NCI-H2196 (cell line): ENCODE measurements at regions not wholly inside any gene's neighbourhood (a gene's known extent, or its start where the extent isn't known, plus 50 kb on each side); places are given as distances from the start of the nearest gene placed in this dataset.
A peak's percentile ranks its signal among the peaks of the same experiment; 100 is the strongest.
"Not testable (repeated sequence)": the region's sequence is repeated elsewhere in the genome, so short reads cannot be mapped to it uniquely, and the experiment has no call there.

Experiments used
- DNase-seq: peaks from one replicate; lab custom pipeline; 2025; ENCODE audit not compliant: unreplicated experiment; lab: John Stamatoyannopoulos, UW

DNA sequence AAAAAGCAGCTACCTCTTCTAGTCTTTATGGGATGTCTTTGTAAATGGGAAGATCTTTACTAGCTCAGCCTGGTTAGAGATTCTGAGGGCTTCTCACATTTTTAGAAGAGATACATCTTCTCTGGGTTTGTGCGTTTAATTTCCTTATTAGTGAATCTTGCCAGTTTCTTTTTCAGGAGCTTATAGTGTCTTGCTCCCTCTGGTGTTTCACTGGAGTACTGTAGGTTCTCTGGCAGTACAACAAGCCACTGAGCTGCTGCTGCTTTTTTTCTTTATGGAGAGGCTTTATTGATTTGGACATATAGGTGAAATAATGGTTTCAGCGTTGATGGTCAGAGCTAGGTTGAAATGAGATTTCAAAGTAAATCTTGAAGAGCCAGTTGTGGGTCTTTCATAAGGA lies 82.9 kb downstream of the LAS1L start:
- peak; percentile 0 for DNase-seq

DNA sequence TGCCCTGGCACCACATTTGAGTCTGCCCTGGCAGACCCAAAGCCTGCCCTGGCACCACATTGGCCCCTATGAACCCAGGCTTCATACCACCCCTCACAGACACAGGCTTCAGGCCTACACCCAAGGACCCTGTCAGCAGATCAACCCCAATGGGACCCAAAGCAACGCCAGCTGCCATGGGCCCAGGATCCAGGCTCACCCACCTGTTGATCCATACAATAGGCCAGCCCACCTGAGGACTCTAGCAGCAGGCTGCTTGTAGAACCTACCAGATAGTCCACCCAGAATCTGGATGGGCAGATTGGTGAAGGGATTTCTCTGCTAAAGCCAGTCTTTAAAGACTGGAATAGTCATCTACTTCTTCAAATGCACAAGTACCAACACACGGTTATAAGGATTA lies 114.4 kb downstream of the LAS1L start:
- DNase-seq, result no peak

DNA sequence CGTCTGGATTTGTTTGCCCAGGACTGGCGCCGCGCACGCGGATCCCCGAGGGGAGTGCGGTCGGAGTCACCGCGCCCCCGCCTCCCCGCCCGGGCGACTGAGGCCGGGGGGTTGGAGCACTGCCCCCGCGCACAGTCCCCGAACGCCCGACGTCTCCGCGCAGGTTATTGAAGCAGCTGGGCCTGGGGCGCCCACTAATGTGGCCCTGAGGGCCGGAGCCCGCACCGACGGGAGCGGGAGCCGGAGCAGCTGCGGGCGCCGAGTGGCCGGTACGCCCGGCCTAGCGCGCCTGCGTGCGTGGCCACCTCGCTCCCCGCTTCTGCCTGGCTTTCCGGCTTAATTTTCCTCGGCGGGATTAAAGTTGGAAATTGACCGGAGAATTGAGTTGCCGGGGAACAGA lies 126.9 kb downstream of the LAS1L start:
- not testable (repeated sequence) for DNase-seq

DNA sequence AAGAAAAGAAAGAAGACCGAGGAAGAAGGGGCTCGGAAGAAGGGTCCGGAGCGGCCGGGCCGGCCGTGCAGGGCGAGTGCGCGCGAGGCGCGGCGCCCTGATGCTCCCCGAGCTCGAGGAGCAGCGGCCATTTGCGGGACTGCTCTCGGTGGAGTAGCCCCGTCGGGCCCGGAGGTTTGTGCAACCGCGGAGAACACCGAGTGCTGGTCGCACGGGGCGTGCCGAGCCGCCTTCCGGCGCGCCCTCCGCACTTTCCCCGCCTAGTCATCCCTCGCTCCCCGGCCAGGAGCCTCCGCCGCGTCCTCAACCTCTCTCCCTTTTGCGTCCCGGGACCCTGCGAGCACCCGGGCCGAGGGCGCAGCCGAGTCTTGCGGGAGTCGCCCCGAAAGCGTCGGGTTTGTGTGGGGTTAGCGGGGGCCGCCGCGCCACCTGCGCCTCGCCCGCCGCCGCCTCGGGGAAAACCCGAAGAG lies 127.4 kb downstream of the LAS1L start:
- DNase-seq, result no peak

DNA sequence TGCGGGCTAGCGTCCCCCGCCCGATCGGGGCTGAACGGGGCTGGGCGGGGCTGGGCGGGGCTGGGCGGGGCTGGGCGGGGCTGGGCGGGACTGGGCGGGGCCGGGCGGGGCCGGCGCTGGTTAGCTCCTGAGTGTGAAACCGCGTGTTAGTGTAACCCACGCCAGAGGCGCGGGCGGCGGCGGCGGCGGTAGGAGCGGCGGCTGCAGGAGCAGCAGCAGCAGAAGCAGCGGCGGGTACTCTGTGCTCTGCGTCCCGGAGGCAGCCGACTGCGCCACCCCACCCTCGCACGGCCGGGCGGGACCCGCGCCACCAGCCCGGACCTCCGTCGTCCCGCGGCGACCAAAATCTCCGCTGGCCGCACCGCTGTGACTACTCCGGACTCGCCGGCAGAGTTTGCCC lies 128.1 kb downstream of the LAS1L start:
- no peak for DNase-seq

DNA sequence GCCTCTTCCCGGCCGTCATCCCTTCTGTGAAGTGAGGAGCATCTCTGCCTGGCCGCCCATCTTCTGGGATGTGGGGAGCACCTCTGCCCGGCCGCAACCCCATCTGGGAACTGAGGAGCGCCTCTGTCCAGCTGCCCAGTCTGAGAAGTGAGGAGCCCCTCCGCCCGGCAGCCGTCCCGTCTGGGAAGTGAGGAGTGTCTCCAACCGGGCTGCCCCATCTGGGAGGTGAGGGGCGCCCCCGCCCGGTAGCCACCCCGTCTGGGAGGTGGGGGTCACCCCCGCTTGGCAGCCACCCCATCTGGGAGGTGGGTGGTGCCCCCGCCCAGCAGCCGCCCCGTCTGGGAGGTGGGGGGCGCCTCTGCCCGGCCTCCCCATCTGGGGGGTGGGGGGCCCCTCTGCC lies 142.3 kb downstream of the LAS1L start:
- DNase-seq, result no peak

DNA sequence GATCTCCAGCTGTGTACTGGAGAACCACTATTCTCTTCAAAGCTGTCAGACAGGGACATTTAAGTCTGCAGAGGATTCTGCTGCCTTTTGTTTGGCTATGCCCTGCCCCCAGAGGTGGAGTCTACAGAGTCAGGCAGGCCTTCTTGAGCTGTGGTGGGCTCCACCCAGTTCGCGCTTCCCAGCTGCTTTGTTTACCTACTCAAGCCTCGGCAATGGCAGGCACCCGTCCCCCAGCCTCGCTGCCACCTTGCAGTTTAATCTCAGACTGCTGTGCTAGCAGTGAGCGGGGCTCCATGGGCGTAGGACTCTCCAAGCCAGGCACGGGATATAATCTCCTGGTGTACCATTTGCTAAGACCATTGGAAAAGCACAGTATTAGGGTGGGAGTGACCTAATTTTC lies 145.5 kb downstream of the LAS1L start:
- DNase-seq, result not testable (repeated sequence)
